ENCODE measurements at regions not wholly inside any gene's neighbourhood (a gene's known extent, or its start where the extent isn't known, plus 50 kb on each side); places are given as distances from the start of the nearest gene placed in this dataset.

- DNase-seq, result no peak
- Histone ChIP-seq H3K27ac (no peak overlapping the region), H3K27me3 (replicated peaks) (no peaks in the 10 kb centered on the region), H3K4me3 (ENCODE audit: low read depth, low read length) (no peak overlapping the region), H3K36me3 (replicated peaks) (no peaks in the 10 kb centered on the region)
- in situ Hi-C loops (cut with HindIII; ENCODE audit: low pct_ligation_motif_present, low sequenced_read_pairs), result no loop called here
- no peak for TF ChIP-seq CTCF (IDR thresholded peaks at IDR 0.05; ENCODE audit: low read depth, low read length, missing control alignments)
These were observed 83.8 kb upstream of the METAP2 start for GRCh38 chr12:95390192-95390591.

- Histone ChIP-seq H3K4me3 (ENCODE audit: low read depth, low read length) (no peak overlapping the region), H3K36me3 (replicated peaks) (no peaks in the 10 kb centered on the region), H3K27ac (no peak overlapping the region), H3K27me3 (replicated peaks) (no peaks in the 10 kb centered on the region)
- no peak for TF ChIP-seq CTCF (IDR thresholded peaks at IDR 0.05; ENCODE audit: low read depth, low read length, missing control alignments)
- in situ Hi-C loops (cut with HindIII; ENCODE audit: low pct_ligation_motif_present, low sequenced_read_pairs), result no loop called here
- DNase-seq, result no peak
These were observed 83.0 kb upstream of the METAP2 start for GRCh38 chr12:95390932-95391331.

GRCh38 chr12:95393191-95393790 lies 80.7 kb upstream of the METAP2 start:
- Histone ChIP-seq H3K27me3 (replicated peaks) (no peaks in the 10 kb centered on the region), H3K27ac (no peak overlapping the region), H3K4me3 (ENCODE audit: low read depth, low read length) (no peak overlapping the region), H3K36me3 (replicated peaks) (no peaks in the 10 kb centered on the region)
- in situ Hi-C loops (cut with HindIII; ENCODE audit: low pct_ligation_motif_present, low sequenced_read_pairs), result no loop called here
- DNase-seq, result no peak
- no peak for TF ChIP-seq CTCF (IDR thresholded peaks at IDR 0.05; ENCODE audit: low read depth, low read length, missing control alignments)

GRCh38 chr12:95395696-95396095 lies 78.3 kb upstream of the METAP2 start:
- Histone ChIP-seq H3K4me3 (ENCODE audit: low read depth, low read length) (no peak overlapping the region), H3K27me3 (replicated peaks) (no peaks in the 10 kb centered on the region), H3K36me3 (replicated peaks) (no peaks in the 10 kb centered on the region), H3K27ac (no peak overlapping the region)
- in situ Hi-C loops (cut with HindIII; ENCODE audit: low pct_ligation_motif_present, low sequenced_read_pairs), result no loop called here
- TF ChIP-seq CTCF (IDR thresholded peaks at IDR 0.05; ENCODE audit: low read depth, low read length, missing control alignments), result no peak
- no peak for DNase-seq

GRCh38 chr12:95396849-95397468 lies 77.0 kb upstream of the METAP2 start:
- no peaks in the 10 kb centered on the region for H3K27me3 ChIP-seq (replicated peaks)
- no peaks in the 10 kb centered on the region for H3K36me3 ChIP-seq (replicated peaks)
- H3K27ac ChIP-seq, result no peak overlapping the region
- no peak for TF ChIP-seq CTCF (IDR thresholded peaks at IDR 0.05; ENCODE audit: low read depth, low read length, missing control alignments)
- in situ Hi-C loops (cut with HindIII; ENCODE audit: low pct_ligation_motif_present, low sequenced_read_pairs), result no loop called here
- H3K4me3 ChIP-seq (ENCODE audit: low read depth, low read length), result no peak overlapping the region
- DNase-seq, result no peak

- Histone ChIP-seq H3K36me3 (replicated peaks) (no peaks in the 10 kb centered on the region), H3K27ac (no peak overlapping the region), H3K27me3 (replicated peaks) (no peaks in the 10 kb centered on the region), H3K4me3 (ENCODE audit: low read depth, low read length) (no peak overlapping the region)
- DNase-seq, result no peak
- in situ Hi-C loops (cut with HindIII; ENCODE audit: low pct_ligation_motif_present, low sequenced_read_pairs), result no loop called here
- TF ChIP-seq CTCF (IDR thresholded peaks at IDR 0.05; ENCODE audit: low read depth, low read length, missing control alignments), result no peak
These were observed 76.4 kb upstream of the METAP2 start for GRCh38 chr12:95397571-95397970.
